Coronary artery (tissue), 2 donors: ENCODE measurements at regions not wholly inside any gene's neighbourhood (a gene's known extent, or its start where the extent isn't known, plus 50 kb on each side); places are given as distances from the start of the nearest gene placed in this dataset.

Experiments
- DNase-seq: peaks from one replicate; pipeline ENCODE4 v3.0.0-alpha.2; 2017; ENCODE audit warnings: low spot score
- H3K27ac ChIP-seq, 2 donors: fragments of 200-600 bp; sonication (generic); one replicate each; pipeline ENCODE4 v1.5.1; 2016 to 2019
- H3K4me3 ChIP-seq: fragments of 200-600 bp; sonication (generic); 2 replicates; pipeline ENCODE4 v1.5.1; 2016; ENCODE audit warnings: mild to moderate bottlenecking, moderate library complexity
- CTCF ChIP-seq: fragments of 200-600 bp; sonication (generic); IDR thresholded peaks from one replicate; pipeline ENCODE4 v1.5.1; 2019; ENCODE audit warnings: antibody characterized with exemption

- TF ChIP-seq CTCF = no peak
- H3K27ac ChIP-seq = no peak overlapping the region
- no peak for DNase-seq
- no peak overlapping the region for H3K4me3 ChIP-seq
Measured at GRCh38 chr13:79794931-79795330, 314.0 kb downstream of the NDFIP2 start.

GRCh38 chr13:79792716-79793115 lies 311.8 kb downstream of the NDFIP2 start:
- no peak for TF ChIP-seq CTCF
- no peak overlapping the region for H3K27ac ChIP-seq
- DNase-seq = no peak
- H3K4me3 ChIP-seq = no peak overlapping the region

GRCh38 chr13:79791471-79792042 lies 310.6 kb downstream of the NDFIP2 start:
- no peak overlapping the region for H3K27ac ChIP-seq
- TF ChIP-seq CTCF = no peak
- DNase-seq = no peak
- H3K4me3 ChIP-seq = no peak overlapping the region

GRCh38 chr13:79786176-79786575 lies 305.2 kb downstream of the NDFIP2 start:
- no peak overlapping the region for H3K27ac ChIP-seq
- no peak for TF ChIP-seq CTCF
- H3K4me3 ChIP-seq = no peak overlapping the region
- DNase-seq = no peak

- TF ChIP-seq CTCF = no peak
- DNase-seq = no peak
- Histone ChIP-seq H3K4me3 (no peak overlapping the region), H3K27ac (no peak overlapping the region)
Measured at GRCh38 chr13:79782541-79783205, 301.7 kb downstream of the NDFIP2 start.

GRCh38 chr13:79781829-79782540 lies 301.0 kb downstream of the NDFIP2 start:
- no peak for DNase-seq
- H3K27ac ChIP-seq = no peak overlapping the region

More at GRCh38 chr13:79781829-79782540, 301.0 kb downstream of the NDFIP2 start:
- H3K4me3 ChIP-seq = no peak overlapping the region
- TF ChIP-seq CTCF = no peak
